Activated CD4-positive, alpha-beta T cell treated with anti-CD3 and anti-CD28 coated beads for 36 hours (primary cell): ENCODE measurements at regions not wholly inside any gene's neighbourhood (a gene's known extent, or its start where the extent isn't known, plus 50 kb on each side); places are given as distances from the start of the nearest gene placed in this dataset.

Experiments
- ATAC-seq: fragments of 200-7000 bp; cut with Tn5 transposase; one replicate; pipeline ENCODE4 v1.10.0; 2021; ENCODE audit warnings: mild to moderate bottlenecking, moderate library complexity
- CTCF ChIA-PET: fragments of 350-600 bp; sonication (Branson Sonifier 250); formaldehyde crosslinking; loops from one replicate; lab custom pipeline; 2021; ENCODE audit warnings: antibody characterized with exemption; lab: Charles Lee
- POLR2A ChIA-PET: fragments of 350-600 bp; sonication (Branson Sonifier 250); formaldehyde crosslinking; loops from one replicate; lab custom pipeline; 2021; ENCODE audit warnings: antibody characterized with exemption, inconsistent platforms; lab: Charles Lee
- DNase-seq: peaks from one replicate; pipeline ENCODE4 v3.0.0-alpha.2; 2020
- H3K27ac Mint-ChIP-seq: one replicate; pipeline ENCODE4 v1.8.0; 2021; ENCODE audit warnings: mixed read lengths
- H3K27me3 Mint-ChIP-seq: one replicate; pipeline ENCODE4 v1.8.0; 2021; ENCODE audit warnings: mixed read lengths
- H3K36me3 Mint-ChIP-seq: one replicate; pipeline ENCODE4 v1.8.0; 2021; ENCODE audit warnings: low read depth, mixed read lengths
- H3K4me1 Mint-ChIP-seq: one replicate; pipeline ENCODE4 v1.8.0; 2021; ENCODE audit warnings: mixed read lengths
- H3K4me3 Mint-ChIP-seq: one replicate; pipeline ENCODE4 v1.8.0; 2021; ENCODE audit warnings: mild to moderate bottlenecking, moderate library complexity, mixed read lengths
- H3K9me3 Mint-ChIP-seq: one replicate; pipeline ENCODE4 v1.8.0; 2021; ENCODE audit warnings: low read depth, mixed read lengths
- intact Hi-C, 2 experiments: fragments of 100-400 bp; cut with DNase I in 1 of 2; cut with micrococcal nuclease in 1 of 2; formaldehyde crosslinking; loops; one replicate each; pipeline versions ENCODE4 v1.14.2 to v1.15.1; 2022 to 2024; cut with DNase I, micrococcal nuclease

GRCh38 chr7:86947929-86948328, 111.5 kb downstream of the ELAPOR2 start:
- CTCF ChIA-PET: interaction anchor here (1.2 to 1.5 kb wide), 2 partner anchors 21 to 288 kb away, joined by 4 to 5 read pairs; no protein-coding TSS in a partner anchor
- no peaks in the 10 kb centered on the region for H3K9me3 Mint-ChIP-seq
- intact Hi-C loops: no loop called here
- POLR2A ChIA-PET: no interaction called here
- ATAC-seq (no peak), DNase-seq (no peak)
- H3K4me1 Mint-ChIP-seq: peaks cover 2% of the 10 kb centered on the region
- peaks cover 3% of the 10 kb centered on the region for H3K27me3 Mint-ChIP-seq
- H3K36me3 Mint-ChIP-seq: no peaks in the 10 kb centered on the region
- no peak overlapping the region for H3K27ac Mint-ChIP-seq
- H3K4me3 Mint-ChIP-seq: no peak overlapping the region

- Mint-ChIP-seq H3K4me1 (no peaks in the 10 kb centered on the region), H3K27ac (no peak overlapping the region), H3K27me3 (peaks cover 3% of the 10 kb centered on the region), H3K4me3 (no peak overlapping the region), H3K36me3 (no peaks in the 10 kb centered on the region), H3K9me3 (no peaks in the 10 kb centered on the region)
- intact Hi-C loops: no loop called here
- POLR2A ChIA-PET: no interaction called here
- CTCF ChIA-PET: interaction anchor here (0.6 to 2.6 kb wide), 5 partner anchors 13 to 209 kb away, joined by 3 to 6 read pairs (median 4); partner anchors contain the start of gene DMTF1
- no peak for ATAC-seq
- DNase-seq: no peak
Measured at GRCh38 chr7:86943447-86943846, 116.0 kb downstream of the ELAPOR2 start.

- Mint-ChIP-seq H3K4me3 (no peak overlapping the region), H3K4me1 (no peaks in the 10 kb centered on the region), H3K27ac (no peak overlapping the region), H3K9me3 (no peaks in the 10 kb centered on the region), H3K36me3 (no peaks in the 10 kb centered on the region), H3K27me3 (peaks cover 3% of the 10 kb centered on the region)
- ChIA-PET POLR2A (no interaction called here), CTCF (interaction anchor here (0.6 to 2.6 kb wide), 7 partner anchors 13 to 209 kb away, joined by 3 to 7 read pairs (median 5); partner anchors contain the start of gene DMTF1)
- DNase-seq (no peak), ATAC-seq (no peak)
- intact Hi-C loops: no loop called here
Measured at GRCh38 chr7:86942995-86943394, 116.5 kb downstream of the ELAPOR2 start.

- ChIA-PET CTCF (interaction anchor here (0.6 to 2.6 kb wide), 12 partner anchors 8 to 474 kb away, joined by 3 to 7 read pairs (median 4); no protein-coding TSS in a partner anchor), POLR2A (no interaction called here)
- no peak for DNase-seq
Measured at GRCh38 chr7:86942081-86942480, 117.4 kb downstream of the ELAPOR2 start.

GRCh38 chr7:86939197-86939814, 120.1 kb downstream of the ELAPOR2 start:
- peak; percentile 46 for DNase-seq
- ChIA-PET CTCF (interaction anchor here (0.6 to 1.5 kb wide), 3 partner anchors 40 to 209 kb away, joined by 3 read pairs; no protein-coding TSS in a partner anchor), POLR2A (no interaction called here)
- Mint-ChIP-seq H3K36me3 (no peaks in the 10 kb centered on the region), H3K9me3 (no peaks in the 10 kb centered on the region), H3K4me3 (no peak overlapping the region), H3K27me3 (no peaks in the 10 kb centered on the region), H3K4me1 (no peaks in the 10 kb centered on the region), H3K27ac (no peak overlapping the region)
- peak; percentile 65 for ATAC-seq
- intact Hi-C loops: loop anchor here (1.0 kb wide), 3 partner anchors 120 to 298 kb away; partner anchors contain the start of gene ELAPOR2 (in 1 of the 2)

More at GRCh38 chr7:86942081-86942480, 117.4 kb downstream of the ELAPOR2 start:
- Mint-ChIP-seq H3K36me3 (no peaks in the 10 kb centered on the region), H3K27me3 (peaks cover 3% of the 10 kb centered on the region), H3K9me3 (no peaks in the 10 kb centered on the region), H3K27ac (no peak overlapping the region), H3K4me1 (no peaks in the 10 kb centered on the region), H3K4me3 (no peak overlapping the region)
- ATAC-seq: no peak
- intact Hi-C loops: no loop called here

GRCh38 chr7:86937363-86937878, 122.0 kb downstream of the ELAPOR2 start:
- Mint-ChIP-seq H3K36me3 (no peaks in the 10 kb centered on the region), H3K27me3 (peaks cover 2% of the 10 kb centered on the region), H3K4me1 (no peaks in the 10 kb centered on the region), H3K27ac (no peak overlapping the region), H3K4me3 (no peak overlapping the region), H3K9me3 (no peaks in the 10 kb centered on the region)
- DNase-seq (no peak), ATAC-seq (peak; percentile 39)
- intact Hi-C loops: no loop called here
- CTCF ChIA-PET: interaction anchor here (0.8 to 3.6 kb wide), 2 partner anchors 11 to 299 kb away, joined by 3 to 10 read pairs; no protein-coding TSS in a partner anchor
- POLR2A ChIA-PET: no interaction called here

- peaks cover 13% of the 10 kb centered on the region for H3K4me1 Mint-ChIP-seq
- no peak for DNase-seq
- H3K36me3 Mint-ChIP-seq: no peaks in the 10 kb centered on the region
- CTCF ChIA-PET: interaction anchor here (0.9 to 1.5 kb wide), 5 partner anchors 9 to 219 kb away, joined by 3 to 5 read pairs (median 3); partner anchors contain the start of gene DMTF1
- intact Hi-C loops: loop anchor here in 1 of 2 experiments (5.0 kb wide), 1 partner anchor 284 kb away; the partner anchor contains the start of gene TMEM243
- peaks cover 2% of the 10 kb centered on the region for H3K27me3 Mint-ChIP-seq
- no peak overlapping the region for H3K4me3 Mint-ChIP-seq
- no peak for ATAC-seq
- no peaks in the 10 kb centered on the region for H3K9me3 Mint-ChIP-seq
- POLR2A ChIA-PET: no interaction called here
- H3K27ac Mint-ChIP-seq: no peak overlapping the region
Measured at GRCh38 chr7:86933295-86933845, 126.1 kb downstream of the ELAPOR2 start.

GRCh38 chr7:86932038-86932512, 127.4 kb downstream of the ELAPOR2 start:
- peak; percentile 52 for ATAC-seq
- peaks cover 13% of the 10 kb centered on the region for H3K4me1 Mint-ChIP-seq

GRCh38 chr7:86931439-86931838, 128.0 kb downstream of the ELAPOR2 start:
- peaks cover 5% of the 10 kb centered on the region for H3K27me3 Mint-ChIP-seq
- DNase-seq (no peak), ATAC-seq (peak; percentile 92)
- no peaks in the 10 kb centered on the region for H3K9me3 Mint-ChIP-seq
- no peaks in the 10 kb centered on the region for H3K36me3 Mint-ChIP-seq
- ChIA-PET POLR2A (interaction anchor here (0.6 kb wide), 1 partner anchor 221 kb away, joined by 3 read pairs; the partner anchor contains the start of gene DMTF1), CTCF (interaction anchor here (1.0 to 1.7 kb wide), 2 partner anchors 61 to 217 kb away, joined by 4 to 7 read pairs; no protein-coding TSS in a partner anchor)
- peaks cover 13% of the 10 kb centered on the region for H3K4me1 Mint-ChIP-seq
- no peak overlapping the region for H3K27ac Mint-ChIP-seq
- intact Hi-C loops: loop anchor here (1.0 to 5.0 kb wide), 2 partner anchors 48 to 286 kb away; partner anchors contain the start of gene TMEM243 (in 1 of the 2)
- no peak overlapping the region for H3K4me3 Mint-ChIP-seq

More at GRCh38 chr7:86932038-86932512, 127.4 kb downstream of the ELAPOR2 start:
- intact Hi-C loops: loop anchor here in 1 of 2 experiments (1.0 to 5.0 kb wide), 2 partner anchors 47 to 285 kb away; partner anchors contain the start of gene TMEM243
- no peaks in the 10 kb centered on the region for H3K9me3 Mint-ChIP-seq
- no peak overlapping the region for H3K4me3 Mint-ChIP-seq
- H3K27me3 Mint-ChIP-seq: peaks cover 5% of the 10 kb centered on the region
- H3K27ac Mint-ChIP-seq: peak overlapping the region; percentile 44
- POLR2A ChIA-PET: no interaction called here
- CTCF ChIA-PET: interaction anchor here (0.7 to 1.5 kb wide), 3 partner anchors 10 to 157 kb away, joined by 3 to 4 read pairs (median 3); no protein-coding TSS in a partner anchor
- peak; percentile 32 for DNase-seq
- no peaks in the 10 kb centered on the region for H3K36me3 Mint-ChIP-seq

GRCh38 chr7:86930554-86931307, 128.7 kb downstream of the ELAPOR2 start:
- POLR2A ChIA-PET: interaction anchor here (0.6 kb wide), 1 partner anchor 222 kb away, joined by 3 read pairs; the partner anchor contains the start of gene DMTF1
- Mint-ChIP-seq H3K4me3 (no peak overlapping the region), H3K27me3 (peaks cover 5% of the 10 kb centered on the region), H3K9me3 (no peaks in the 10 kb centered on the region), H3K27ac (no peak overlapping the region), H3K36me3 (no peaks in the 10 kb centered on the region), H3K4me1 (peaks cover 13% of the 10 kb centered on the region)
- ATAC-seq (peak; percentile 25), DNase-seq (no peak)
- CTCF ChIA-PET: interaction anchor here (0.8 to 1.7 kb wide), 4 partner anchors 11 to 218 kb away, joined by 4 to 7 read pairs (median 4); no protein-coding TSS in a partner anchor
- intact Hi-C loops: loop anchor here (1.0 to 5.0 kb wide), 2 partner anchors 49 to 287 kb away; partner anchors contain the start of gene TMEM243 (in 1 of the 2)
